NCI-H345 treated with DMSO at 0.1 percent for 48 hours (cell line): ENCODE measurements at regions not wholly inside any gene's neighbourhood (a gene's known extent, or its start where the extent isn't known, plus 50 kb on each side); places are given as distances from the start of the nearest gene placed in this dataset.

ENCODE experiments used
- DNase-seq: peaks from one replicate; lab custom pipeline; 2025; ENCODE audit not compliant: unreplicated experiment; lab: John Stamatoyannopoulos, UW

GRCh38 chr2:120809151-120809550 is 73.5 kb downstream of the GLI2 start:
- no peak for DNase-seq

- DNase-seq, result no peak
Observed at GRCh38 chr2:120809609-120810440, 74.2 kb downstream of the GLI2 start.

- no peak for DNase-seq
Observed at GRCh38 chr2:120810639-120811038, 75.0 kb downstream of the GLI2 start.

GRCh38 chr2:120812866-120813265 is 77.2 kb downstream of the GLI2 start:
- DNase-seq, result no peak

GRCh38 chr2:120814352-120814751 is 78.7 kb downstream of the GLI2 start:
- no peak for DNase-seq

GRCh38 chr2:120815292-120815691 is 79.6 kb downstream of the GLI2 start:
- no peak for DNase-seq

- no peak for DNase-seq
Observed at GRCh38 chr2:120817136-120817955, 81.7 kb downstream of the GLI2 start.

GRCh38 chr2:120817956-120818325 is 82.3 kb downstream of the GLI2 start:
- no peak for DNase-seq

GRCh38 chr2:120818441-120818920 is 82.8 kb downstream of the GLI2 start:
- DNase-seq, result no peak

GRCh38 chr2:120819720-120820210 is 84.1 kb downstream of the GLI2 start:
- no peak for DNase-seq

- no peak for DNase-seq
Observed at GRCh38 chr2:120820263-120820952, 84.7 kb downstream of the GLI2 start.

GRCh38 chr2:120820953-120821279 is 85.2 kb downstream of the GLI2 start:
- no peak for DNase-seq

GRCh38 chr2:120821446-120822160 is 85.9 kb downstream of the GLI2 start:
- no peak for DNase-seq

GRCh38 chr2:120822933-120823332 is 87.3 kb downstream of the GLI2 start:
- DNase-seq, result no peak

GRCh38 chr2:120823551-120823950 is 87.9 kb downstream of the GLI2 start:
- DNase-seq, result no peak

- DNase-seq, result no peak
Observed at GRCh38 chr2:120824246-120824645, 88.6 kb downstream of the GLI2 start.

GRCh38 chr2:120825370-120826259 is 89.9 kb downstream of the GLI2 start:
- DNase-seq, result peak; percentile 12

- no peak for DNase-seq
Observed at GRCh38 chr2:120826260-120826648, 90.6 kb downstream of the GLI2 start.

GRCh38 chr2:120826716-120827410 is 91.2 kb downstream of the GLI2 start:
- DNase-seq, result no peak
